GM21515 (cell line): ENCODE measurements at regions not wholly inside any gene's neighbourhood (a gene's known extent, or its start where the extent isn't known, plus 50 kb on each side); places are given as distances from the start of the nearest gene placed in this dataset.
"Not testable (repeated sequence)": the region's sequence is repeated elsewhere in the genome, so short reads cannot be mapped to it uniquely, and the experiment has no call there.

Source experiments
- ATAC-seq: cut with Tn5 transposase; IDR thresholded peaks from one replicate; pipeline ENCODE4 v1.9.1; 2021; ENCODE audit not compliant: unreplicated experiment

GRCh38 chr18:78829026-78829425, 150.6 kb upstream of the SALL3 start:
- ATAC-seq, result not testable (repeated sequence)

- ATAC-seq, result no peak
Observed at GRCh38 chr18:78830161-78830560, 149.5 kb upstream of the SALL3 start.

GRCh38 chr18:78830826-78831225, 148.8 kb upstream of the SALL3 start:
- ATAC-seq, result no peak

- ATAC-seq, result no peak
Observed at GRCh38 chr18:78831603-78832002, 148.0 kb upstream of the SALL3 start.

- no peak for ATAC-seq
Observed at GRCh38 chr18:78833833-78834232, 145.8 kb upstream of the SALL3 start.

- no peak for ATAC-seq
Observed at GRCh38 chr18:78836838-78837237, 142.8 kb upstream of the SALL3 start.

GRCh38 chr18:78837754-78838153, 141.9 kb upstream of the SALL3 start:
- ATAC-seq, result no peak

GRCh38 chr18:78838183-78838582, 141.4 kb upstream of the SALL3 start:
- ATAC-seq, result no peak

- ATAC-seq, result no peak
Observed at GRCh38 chr18:78849046-78849445, 130.6 kb upstream of the SALL3 start.

GRCh38 chr18:78849458-78849857, 130.2 kb upstream of the SALL3 start:
- ATAC-seq, result no peak

- no peak for ATAC-seq
Observed at GRCh38 chr18:78853341-78853740, 126.3 kb upstream of the SALL3 start.

GRCh38 chr18:78855188-78855587, 124.4 kb upstream of the SALL3 start:
- ATAC-seq, result no peak

GRCh38 chr18:78856569-78857313, 122.9 kb upstream of the SALL3 start:
- no peak for ATAC-seq

- no peak for ATAC-seq
Observed at GRCh38 chr18:78857314-78858150, 122.1 kb upstream of the SALL3 start.

GRCh38 chr18:78859686-78860085, 119.9 kb upstream of the SALL3 start:
- no peak for ATAC-seq

- ATAC-seq, result no peak
Observed at GRCh38 chr18:78860117-78860516, 119.5 kb upstream of the SALL3 start.

GRCh38 chr18:78861116-78861515, 118.5 kb upstream of the SALL3 start:
- no peak for ATAC-seq

GRCh38 chr18:78861706-78862105, 117.9 kb upstream of the SALL3 start:
- no peak for ATAC-seq

- no peak for ATAC-seq
Observed at GRCh38 chr18:78862395-78862794, 117.2 kb upstream of the SALL3 start.

- no peak for ATAC-seq
Observed at GRCh38 chr18:78865056-78865598, 114.5 kb upstream of the SALL3 start.

- no peak for ATAC-seq
Observed at GRCh38 chr18:78865771-78866310, 113.8 kb upstream of the SALL3 start.

- no peak for ATAC-seq
Observed at GRCh38 chr18:78867131-78867530, 112.5 kb upstream of the SALL3 start.
